Neural cell (in vitro differentiated cells): ENCODE measurements at regions not wholly inside any gene's neighbourhood (a gene's known extent, or its start where the extent isn't known, plus 50 kb on each side); places are given as distances from the start of the nearest gene placed in this dataset.

Experiments used
- CTCF ChIP-seq: fragments of 450-650 bp; IDR thresholded peaks from 2 replicates; pipeline ENCODE4 v1.5.1; 2014; ENCODE audit warnings: antibody characterized with exemption, mild to moderate bottlenecking, moderate library complexity; ENCODE audit not compliant: poor library complexity, severe bottlenecking
- EP300 ChIP-seq: fragments of 450-650 bp; conservative IDR thresholded peaks from 2 replicates; pipeline ENCODE4 v1.6.1; 2014; ENCODE audit warnings: antibody characterized with exemption, mild to moderate bottlenecking, moderate library complexity; ENCODE audit not compliant: poor library complexity, severe bottlenecking
- EZH2 ChIP-seq: fragments of 200-600, 300-800 bp; shearing (Covaris generic), sonication (generic); IDR thresholded peaks from 2 replicates; pipeline ENCODE4 v1.6.1; 2014; ENCODE audit warnings: antibody characterized with exemption, low read length, borderline replicate concordance, mild to moderate bottlenecking; ENCODE audit not compliant: insufficient read depth, poor library complexity, severe bottlenecking
- MXI1 ChIP-seq: fragments of 450-650 bp; conservative IDR thresholded peaks from 2 replicates; pipeline ENCODE4 v1.6.1; 2014; ENCODE audit warnings: antibody characterized with exemption, mild to moderate bottlenecking; ENCODE audit not compliant: poor library complexity, severe bottlenecking
- POLR2AphosphoS5 ChIP-seq: IDR thresholded peaks from 2 replicates; pipeline ENCODE4 v1.6.1; 2012
- RAD21 ChIP-seq: fragments of 450-650 bp; conservative IDR thresholded peaks from 2 replicates; pipeline ENCODE4 v1.6.1; 2014; ENCODE audit warnings: antibody characterized with exemption, mild to moderate bottlenecking, moderate library complexity
- SMC3 ChIP-seq: fragments of 450-650 bp; conservative IDR thresholded peaks from 2 replicates; pipeline ENCODE4 v1.6.1; 2014; ENCODE audit warnings: antibody characterized with exemption, mild to moderate bottlenecking, moderate library complexity; ENCODE audit not compliant: poor library complexity
- TAF1 ChIP-seq: IDR thresholded peaks from 2 replicates; pipeline ENCODE4 v1.6.1; 2012; ENCODE audit warnings: low read depth
- TF ChIP-seq, protein P1 (sequence below): IDR thresholded peaks from 2 replicates; pipeline ENCODE4 v1.6.1; 2012; ENCODE audit warnings: borderline replicate concordance

DNA sequence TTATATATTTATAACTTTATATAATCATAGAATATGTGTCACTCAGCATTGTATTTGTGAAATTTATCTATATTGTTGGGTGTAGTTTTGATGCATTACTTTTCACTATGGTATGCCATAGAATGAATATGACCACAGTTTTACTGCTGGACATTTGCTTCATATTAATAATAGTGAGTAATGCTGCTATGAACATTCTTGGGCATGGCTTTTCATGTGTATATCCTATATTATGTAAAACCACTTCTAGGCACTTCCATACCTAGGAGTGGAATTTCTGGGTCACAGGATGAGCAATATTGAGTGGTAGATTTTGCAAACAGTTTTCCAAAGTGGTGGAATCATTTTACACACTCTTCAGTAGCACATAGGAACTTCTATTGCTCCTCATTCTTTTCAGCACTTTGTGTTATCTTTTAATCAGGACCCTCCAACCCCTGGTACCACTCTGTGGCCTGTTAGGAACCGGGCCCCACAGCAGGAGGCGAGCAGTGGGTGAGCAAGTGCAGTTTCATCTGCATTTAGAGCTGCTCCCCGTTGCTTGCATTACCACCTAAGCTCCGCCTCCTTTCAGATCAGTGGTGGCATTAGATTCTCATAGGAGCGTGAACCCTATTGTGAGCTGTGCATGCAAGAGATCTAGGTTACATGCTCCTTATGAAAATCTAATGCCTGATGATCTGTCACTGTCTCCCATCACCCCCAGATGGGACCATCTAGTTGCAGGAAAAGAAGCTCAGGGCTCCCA is 56.0 kb upstream of the CNIH3 start:
- TF ChIP-seq, protein P1, sequence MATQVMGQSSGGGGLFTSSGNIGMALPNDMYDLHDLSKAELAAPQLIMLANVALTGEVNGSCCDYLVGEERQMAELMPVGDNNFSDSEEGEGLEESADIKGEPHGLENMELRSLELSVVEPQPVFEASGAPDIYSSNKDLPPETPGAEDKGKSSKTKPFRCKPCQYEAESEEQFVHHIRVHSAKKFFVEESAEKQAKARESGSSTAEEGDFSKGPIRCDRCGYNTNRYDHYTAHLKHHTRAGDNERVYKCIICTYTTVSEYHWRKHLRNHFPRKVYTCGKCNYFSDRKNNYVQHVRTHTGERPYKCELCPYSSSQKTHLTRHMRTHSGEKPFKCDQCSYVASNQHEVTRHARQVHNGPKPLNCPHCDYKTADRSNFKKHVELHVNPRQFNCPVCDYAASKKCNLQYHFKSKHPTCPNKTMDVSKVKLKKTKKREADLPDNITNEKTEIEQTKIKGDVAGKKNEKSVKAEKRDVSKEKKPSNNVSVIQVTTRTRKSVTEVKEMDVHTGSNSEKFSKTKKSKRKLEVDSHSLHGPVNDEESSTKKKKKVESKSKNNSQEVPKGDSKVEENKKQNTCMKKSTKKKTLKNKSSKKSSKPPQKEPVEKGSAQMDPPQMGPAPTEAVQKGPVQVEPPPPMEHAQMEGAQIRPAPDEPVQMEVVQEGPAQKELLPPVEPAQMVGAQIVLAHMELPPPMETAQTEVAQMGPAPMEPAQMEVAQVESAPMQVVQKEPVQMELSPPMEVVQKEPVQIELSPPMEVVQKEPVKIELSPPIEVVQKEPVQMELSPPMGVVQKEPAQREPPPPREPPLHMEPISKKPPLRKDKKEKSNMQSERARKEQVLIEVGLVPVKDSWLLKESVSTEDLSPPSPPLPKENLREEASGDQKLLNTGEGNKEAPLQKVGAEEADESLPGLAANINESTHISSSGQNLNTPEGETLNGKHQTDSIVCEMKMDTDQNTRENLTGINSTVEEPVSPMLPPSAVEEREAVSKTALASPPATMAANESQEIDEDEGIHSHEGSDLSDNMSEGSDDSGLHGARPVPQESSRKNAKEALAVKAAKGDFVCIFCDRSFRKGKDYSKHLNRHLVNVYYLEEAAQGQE, result no peak
- TF ChIP-seq CTCF (no peak), TAF1 (no peak), MXI1 (no peak), SMC3 (no peak), EP300 (no peak), RAD21 (no peak), EZH2 (no peak), POLR2AphosphoS5 (no peak)
